Stimulated activated naive CD8-positive, alpha-beta T cell treated with anti-CD3 and anti-CD28 coated beads, Interleukin-15, Interleukin-2, amounts not matched to agents 100 ng/mL and 50 ng/mL, for 24 hours (primary cell): ENCODE measurements at regions not wholly inside any gene's neighbourhood (a gene's known extent, or its start where the extent isn't known, plus 50 kb on each side); places are given as distances from the start of the nearest gene placed in this dataset.
A peak's percentile ranks its signal among the peaks of the same experiment; 100 is the strongest.

ENCODE experiments used
- H3K27ac Mint-ChIP-seq: one replicate; pipeline ENCODE4 v1.8.0; 2021; ENCODE audit warnings: mild to moderate bottlenecking, mixed read lengths
- H3K27me3 Mint-ChIP-seq: one replicate; pipeline ENCODE4 v1.8.0; 2021; ENCODE audit warnings: mixed read lengths
- H3K36me3 Mint-ChIP-seq: one replicate; pipeline ENCODE4 v1.8.0; 2021; ENCODE audit warnings: low read depth, mixed read lengths
- H3K4me1 Mint-ChIP-seq: one replicate; pipeline ENCODE4 v1.8.0; 2021; ENCODE audit warnings: low read depth, mixed read lengths
- H3K4me3 Mint-ChIP-seq: one replicate; pipeline ENCODE4 v1.8.0; 2021; ENCODE audit warnings: mild to moderate bottlenecking, mixed read lengths
- H3K9me3 Mint-ChIP-seq: one replicate; pipeline ENCODE4 v1.8.0; 2021; ENCODE audit warnings: mixed read lengths

DNA sequence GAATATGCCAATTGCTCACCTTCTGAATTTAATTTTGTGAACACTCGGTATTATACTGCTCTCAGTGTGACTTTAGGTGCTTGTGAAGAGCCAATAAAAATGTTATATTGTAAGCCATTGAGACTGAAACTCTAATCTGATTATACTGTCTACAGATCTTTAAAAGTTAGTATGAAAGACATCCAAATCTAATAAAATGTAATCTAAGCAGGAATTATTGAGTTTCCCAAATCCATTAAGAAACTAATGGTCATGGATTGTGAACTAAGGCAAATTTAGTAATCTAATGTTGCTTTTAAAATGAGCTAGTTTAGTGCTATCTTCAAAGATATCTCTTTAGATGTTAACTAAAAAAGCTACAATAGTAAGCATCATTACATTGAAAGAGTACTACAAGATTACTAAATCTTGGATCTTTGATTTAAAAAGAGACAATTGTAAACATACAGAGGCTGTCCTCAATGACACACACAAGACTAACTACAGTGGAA is 1132.4 kb upstream of the B3GALT2 start:
- Mint-ChIP-seq H3K27me3 (no peaks in the 10 kb centered on the region), H3K36me3 (no peaks in the 10 kb centered on the region), H3K4me3 (no peak overlapping the region), H3K27ac (no peak overlapping the region), H3K9me3 (no peaks in the 10 kb centered on the region), H3K4me1 (no peaks in the 10 kb centered on the region)

DNA sequence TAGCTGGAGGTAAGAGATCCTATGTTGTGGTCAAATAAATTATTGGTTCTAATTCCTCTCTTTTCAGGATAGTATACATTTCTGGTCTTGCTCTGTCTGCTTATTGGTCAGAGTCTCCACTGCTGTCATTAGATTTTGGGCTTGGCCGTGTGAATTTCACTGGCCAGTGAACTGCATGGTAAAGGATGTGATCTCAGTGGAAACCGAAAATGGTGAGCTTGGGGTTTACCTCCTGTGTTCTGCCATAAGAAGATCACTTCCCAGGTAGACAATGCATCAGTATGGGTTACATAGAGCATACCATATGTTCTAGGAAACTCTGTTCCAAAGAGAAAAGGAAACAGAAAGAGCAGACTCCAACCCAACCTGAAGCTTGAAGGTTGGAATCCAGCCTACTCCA is 1123.3 kb upstream of the B3GALT2 start:
- no peak overlapping the region for H3K4me3 Mint-ChIP-seq
- no peaks in the 10 kb centered on the region for H3K4me1 Mint-ChIP-seq
- H3K27me3 Mint-ChIP-seq, result peaks cover 6% of the 10 kb centered on the region
- H3K9me3 Mint-ChIP-seq, result no peaks in the 10 kb centered on the region
- no peaks in the 10 kb centered on the region for H3K36me3 Mint-ChIP-seq
- no peak overlapping the region for H3K27ac Mint-ChIP-seq

- Mint-ChIP-seq H3K27ac (no peak overlapping the region), H3K36me3 (no peaks in the 10 kb centered on the region), H3K9me3 (no peaks in the 10 kb centered on the region), H3K4me3 (no peak overlapping the region), H3K27me3 (peaks cover 6% of the 10 kb centered on the region), H3K4me1 (no peaks in the 10 kb centered on the region)
Measured at GRCh38 chr1:194309269-194309668, 1122.9 kb upstream of the B3GALT2 start.

DNA sequence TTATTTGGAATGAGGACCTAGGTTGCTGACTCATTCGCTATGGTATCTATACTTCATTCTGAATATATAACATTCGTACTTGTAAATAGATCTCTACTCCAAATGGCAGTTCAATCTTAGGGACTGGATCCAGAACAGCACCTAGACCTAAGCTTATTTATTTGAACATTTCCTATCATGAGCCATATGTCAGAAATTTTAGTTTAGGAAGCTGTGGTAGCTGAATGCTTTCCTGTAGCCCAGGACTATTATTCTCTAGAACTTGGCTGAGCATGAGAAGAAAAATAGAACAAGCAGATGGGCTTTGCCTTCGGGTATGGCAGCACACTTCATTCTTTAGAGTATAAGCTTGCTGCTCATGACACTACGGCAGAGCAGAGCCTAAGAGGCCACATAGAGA is 1114.4 kb upstream of the B3GALT2 start:
- no peaks in the 10 kb centered on the region for H3K36me3 Mint-ChIP-seq
- H3K27me3 Mint-ChIP-seq, result no peaks in the 10 kb centered on the region
- H3K4me1 Mint-ChIP-seq, result peaks cover 26% of the 10 kb centered on the region
- H3K9me3 Mint-ChIP-seq, result no peaks in the 10 kb centered on the region
- no peak overlapping the region for H3K4me3 Mint-ChIP-seq
- no peak overlapping the region for H3K27ac Mint-ChIP-seq

DNA sequence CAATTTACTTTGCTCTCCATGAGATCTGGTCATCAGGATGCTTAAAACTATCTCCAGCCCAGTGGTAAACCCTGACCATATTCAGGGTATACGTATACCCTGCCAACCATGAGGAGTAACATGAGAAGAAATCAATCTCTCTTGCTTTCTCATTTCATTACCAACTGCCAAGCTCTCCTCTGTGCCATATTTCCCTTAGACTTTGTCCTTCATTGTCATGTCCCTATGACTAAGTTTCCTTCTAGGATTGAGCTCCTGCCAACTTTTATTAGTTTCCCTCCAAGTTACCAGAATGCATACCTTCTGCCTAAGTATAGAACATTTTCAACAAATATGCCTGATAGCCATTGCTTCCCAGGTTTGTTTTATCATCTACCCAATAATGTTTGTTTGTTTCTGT is 1113.9 kb upstream of the B3GALT2 start:
- Mint-ChIP-seq H3K27me3 (no peaks in the 10 kb centered on the region), H3K27ac (no peak overlapping the region), H3K9me3 (no peaks in the 10 kb centered on the region), H3K4me3 (no peak overlapping the region), H3K36me3 (no peaks in the 10 kb centered on the region), H3K4me1 (peaks cover 30% of the 10 kb centered on the region)

- Mint-ChIP-seq H3K27me3 (no peaks in the 10 kb centered on the region), H3K4me3 (no peak overlapping the region), H3K36me3 (no peaks in the 10 kb centered on the region), H3K27ac (peak overlapping the region; percentile 87), H3K9me3 (no peaks in the 10 kb centered on the region), H3K4me1 (peaks cover 32% of the 10 kb centered on the region)
Measured at GRCh38 chr1:194298007-194298598, 1111.7 kb upstream of the B3GALT2 start.

DNA sequence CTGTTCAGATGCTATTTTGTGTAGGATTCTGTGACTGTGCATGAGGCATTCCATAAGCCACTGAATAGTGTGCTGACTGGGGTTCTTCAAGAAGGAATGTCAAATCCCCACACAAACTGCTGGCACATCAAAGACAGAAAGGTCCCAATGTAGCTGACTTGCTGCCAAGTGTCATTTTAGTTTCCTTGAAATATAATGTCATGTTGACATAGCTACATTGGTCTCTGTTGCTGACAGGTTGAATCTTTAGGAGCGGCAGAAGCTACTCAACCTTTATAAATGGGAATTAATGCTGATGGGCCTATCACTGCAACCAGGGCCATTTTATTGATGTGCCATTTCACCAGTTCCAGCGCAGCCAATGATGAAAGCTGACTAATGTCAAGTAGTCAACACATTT is 1110.7 kb upstream of the B3GALT2 start:
- Mint-ChIP-seq H3K27ac (no peak overlapping the region), H3K9me3 (no peaks in the 10 kb centered on the region), H3K4me3 (no peak overlapping the region), H3K4me1 (peaks cover 32% of the 10 kb centered on the region), H3K36me3 (no peaks in the 10 kb centered on the region), H3K27me3 (no peaks in the 10 kb centered on the region)

GRCh38 chr1:194296201-194296600 is 1109.8 kb upstream of the B3GALT2 start:
- H3K9me3 Mint-ChIP-seq, result no peaks in the 10 kb centered on the region
- no peaks in the 10 kb centered on the region for H3K27me3 Mint-ChIP-seq
- no peaks in the 10 kb centered on the region for H3K36me3 Mint-ChIP-seq
- no peak overlapping the region for H3K4me3 Mint-ChIP-seq
- peaks cover 34% of the 10 kb centered on the region for H3K4me1 Mint-ChIP-seq
- H3K27ac Mint-ChIP-seq, result no peak overlapping the region

GRCh38 chr1:194295685-194296084 is 1109.3 kb upstream of the B3GALT2 start:
- no peaks in the 10 kb centered on the region for H3K36me3 Mint-ChIP-seq
- H3K27me3 Mint-ChIP-seq, result no peaks in the 10 kb centered on the region
- H3K4me1 Mint-ChIP-seq, result peaks cover 39% of the 10 kb centered on the region
- no peak overlapping the region for H3K27ac Mint-ChIP-seq
- H3K9me3 Mint-ChIP-seq, result no peaks in the 10 kb centered on the region
- H3K4me3 Mint-ChIP-seq, result no peak overlapping the region

GRCh38 chr1:194293851-194294405 is 1107.5 kb upstream of the B3GALT2 start:
- Mint-ChIP-seq H3K9me3 (no peaks in the 10 kb centered on the region), H3K4me3 (no peak overlapping the region), H3K27ac (no peak overlapping the region), H3K4me1 (peaks cover 55% of the 10 kb centered on the region), H3K27me3 (no peaks in the 10 kb centered on the region), H3K36me3 (no peaks in the 10 kb centered on the region)

- Mint-ChIP-seq H3K36me3 (no peaks in the 10 kb centered on the region), H3K27ac (no peak overlapping the region), H3K27me3 (no peaks in the 10 kb centered on the region), H3K4me3 (no peak overlapping the region), H3K4me1 (peaks cover 55% of the 10 kb centered on the region), H3K9me3 (no peaks in the 10 kb centered on the region)
Measured at GRCh38 chr1:194292966-194293365, 1106.6 kb upstream of the B3GALT2 start.

GRCh38 chr1:194289569-194290266 is 1103.3 kb upstream of the B3GALT2 start:
- Mint-ChIP-seq H3K4me1 (peaks cover 49% of the 10 kb centered on the region), H3K27ac (peak overlapping the region; percentile 76), H3K36me3 (no peaks in the 10 kb centered on the region), H3K4me3 (peak overlapping the region; percentile 64), H3K9me3 (no peaks in the 10 kb centered on the region), H3K27me3 (no peaks in the 10 kb centered on the region)

- no peaks in the 10 kb centered on the region for H3K36me3 Mint-ChIP-seq
- H3K27ac Mint-ChIP-seq, result no peak overlapping the region
- no peaks in the 10 kb centered on the region for H3K9me3 Mint-ChIP-seq
- H3K27me3 Mint-ChIP-seq, result no peaks in the 10 kb centered on the region
- peaks cover 49% of the 10 kb centered on the region for H3K4me1 Mint-ChIP-seq
- no peak overlapping the region for H3K4me3 Mint-ChIP-seq
Measured at GRCh38 chr1:194288238-194288637, 1101.8 kb upstream of the B3GALT2 start.

GRCh38 chr1:194281376-194281775 is 1095.0 kb upstream of the B3GALT2 start:
- no peaks in the 10 kb centered on the region for H3K27me3 Mint-ChIP-seq
- no peak overlapping the region for H3K4me3 Mint-ChIP-seq
- no peak overlapping the region for H3K27ac Mint-ChIP-seq
- H3K36me3 Mint-ChIP-seq, result peaks cover 3% of the 10 kb centered on the region
- H3K4me1 Mint-ChIP-seq, result peaks cover 19% of the 10 kb centered on the region
- peaks cover 3% of the 10 kb centered on the region for H3K9me3 Mint-ChIP-seq

GRCh38 chr1:194280463-194280862 is 1094.0 kb upstream of the B3GALT2 start:
- peaks cover 3% of the 10 kb centered on the region for H3K36me3 Mint-ChIP-seq
- H3K27ac Mint-ChIP-seq, result no peak overlapping the region
- no peak overlapping the region for H3K4me3 Mint-ChIP-seq
- no peaks in the 10 kb centered on the region for H3K27me3 Mint-ChIP-seq
- peaks cover 3% of the 10 kb centered on the region for H3K9me3 Mint-ChIP-seq
- H3K4me1 Mint-ChIP-seq, result peaks cover 11% of the 10 kb centered on the region
